Liver (tissue), 8 donors: ENCODE measurements at regions not wholly inside any gene's neighbourhood (a gene's known extent, or its start where the extent isn't known, plus 50 kb on each side); places are given as distances from the start of the nearest gene placed in this dataset.

ENCODE experiments used
- DNase-seq: peaks from one replicate; pipeline ENCODE4 v3.0.0-alpha.2; 2017; ENCODE audit warnings: low spot score
- H3K27ac ChIP-seq, 2 donors: one replicate each; pipeline ENCODE4 v1.7.0; 2013; ENCODE audit warnings: inconsistent platforms in 2 of 2, low read length in 2 of 2, control low read depth in 1 of 2, low read depth in 1 of 2, mild to moderate bottlenecking in 1 of 2
- H3K27me3 ChIP-seq, 4 donors: one replicate each; pipeline versions ENCODE4 v1.6.1 to v1.7.0; 2013; ENCODE audit warnings: low read length in 3 of 4, inconsistent platforms in 1 of 4, mild to moderate bottlenecking in 1 of 4, moderate library complexity in 1 of 4; ENCODE audit not compliant: control insufficient read depth in 4 of 4, insufficient read depth in 4 of 4
- H3K36me3 ChIP-seq, 4 donors: one replicate each; pipeline versions ENCODE4 v1.6.1 to v1.7.0; 2013; ENCODE audit warnings: low read length in 3 of 4, mild to moderate bottlenecking in 3 of 4, low read depth in 1 of 4, moderate library complexity in 1 of 4; ENCODE audit not compliant: control insufficient read depth in 4 of 4, insufficient read depth in 3 of 4
- H3K4me1 ChIP-seq, 4 donors: one replicate each; pipeline versions ENCODE4 v1.6.1 to v1.7.0; 2013; ENCODE audit warnings: low read length in 3 of 4, mild to moderate bottlenecking in 3 of 4, moderate library complexity in 1 of 4; ENCODE audit not compliant: control insufficient read depth in 4 of 4, insufficient read depth in 4 of 4
- H3K4me3 ChIP-seq, 3 donors: one replicate each; pipeline versions ENCODE4 v1.6.1 to v1.7.0; 2013; ENCODE audit warnings: low read length in 3 of 3, control low read depth in 1 of 3, low read depth in 1 of 3, mild to moderate bottlenecking in 1 of 3
- H3K9ac ChIP-seq, 2 donors: one replicate each; pipeline ENCODE4 v1.7.0; 2013; ENCODE audit warnings: low read length in 2 of 2, mild to moderate bottlenecking in 2 of 2, moderate library complexity in 2 of 2, control low read depth in 1 of 2, low read depth in 1 of 2
- H3K9me3 ChIP-seq, 4 donors: one replicate each; pipeline versions ENCODE4 v1.6.1 to v1.7.0; 2013; ENCODE audit warnings: low read length in 3 of 4; ENCODE audit not compliant: control insufficient read depth in 4 of 4
- ATF3 ChIP-seq: IDR thresholded peaks from 2 replicates; pipeline ENCODE4 v1.6.1; 2016; ENCODE audit warnings: antibody characterized with exemption
- CTCF ChIP-seq: fragments of 150-350 bp; IDR thresholded peaks from 2 replicates; pipeline ENCODE4 v1.5.1; 2017; ENCODE audit warnings: improper control_type of control experiment, low read depth, low read length; ENCODE audit not compliant: missing input control
- EGR1 ChIP-seq, 2 donors: IDR thresholded peaks; 2 replicates each; pipeline ENCODE4 v1.6.1; 2016 to 2018; ENCODE audit warnings: antibody characterized with exemption in 2 of 2, low read depth in 2 of 2
- FOXA1 ChIP-seq: IDR thresholded peaks from 2 replicates; pipeline ENCODE4 v1.6.1; 2016; ENCODE audit warnings: antibody characterized with exemption
- FOXA2 ChIP-seq: IDR thresholded peaks from 2 replicates; pipeline ENCODE4 v1.6.1; 2016; ENCODE audit warnings: antibody characterized with exemption
- GABPA ChIP-seq, 2 donors: IDR thresholded peaks in 1 of 2; conservative IDR thresholded peaks in 1 of 2; 2 replicates each; pipeline ENCODE4 v1.6.1; 2016; ENCODE audit warnings: antibody characterized with exemption in 2 of 2, mild to moderate bottlenecking in 1 of 2, moderate library complexity in 1 of 2
- HNF4A ChIP-seq, 2 donors: conservative IDR thresholded peaks; 2 replicates each; pipeline ENCODE4 v1.6.1; 2016; ENCODE audit warnings: antibody characterized with exemption in 2 of 2, mild to moderate bottlenecking in 2 of 2
- HNF4G ChIP-seq: IDR thresholded peaks from 2 replicates; pipeline ENCODE4 v1.6.1; 2016; ENCODE audit warnings: antibody characterized with exemption
- JUND ChIP-seq, 2 donors: IDR thresholded peaks; 2 replicates each; pipeline ENCODE4 v1.6.1; 2016; ENCODE audit warnings: antibody characterized with exemption in 2 of 2
- MAX ChIP-seq: IDR thresholded peaks from 2 replicates; pipeline ENCODE4 v1.6.1; 2016; ENCODE audit warnings: antibody characterized with exemption
- NR2F2 ChIP-seq: IDR thresholded peaks from 2 replicates; pipeline ENCODE4 v1.6.1; 2016; ENCODE audit warnings: antibody characterized with exemption
- RAD21 ChIP-seq, 2 donors: IDR thresholded peaks; 2 replicates each; pipeline ENCODE4 v1.6.1; 2016; ENCODE audit warnings: antibody characterized with exemption in 2 of 2, mild to moderate bottlenecking in 2 of 2
- REST ChIP-seq: IDR thresholded peaks from 2 replicates; pipeline ENCODE4 v1.6.1; 2016; ENCODE audit warnings: antibody characterized with exemption, mild to moderate bottlenecking
- RXRA ChIP-seq, 2 donors: IDR thresholded peaks; 2 replicates each; pipeline ENCODE4 v1.6.1; 2017 to 2018; ENCODE audit warnings: antibody characterized with exemption in 2 of 2, mild to moderate bottlenecking in 1 of 2
- SP1 ChIP-seq: IDR thresholded peaks from 2 replicates; pipeline ENCODE4 v1.6.1; 2018; ENCODE audit warnings: antibody characterized with exemption, mild to moderate bottlenecking
- TAF1 ChIP-seq: conservative IDR thresholded peaks from 2 replicates; pipeline ENCODE4 v1.6.1; 2016; ENCODE audit warnings: antibody characterized with exemption, mild to moderate bottlenecking
- YY1 ChIP-seq: IDR thresholded peaks from 2 replicates; pipeline ENCODE4 v1.6.1; 2016; ENCODE audit warnings: antibody characterized with exemption, mild to moderate bottlenecking
- ZBTB33 ChIP-seq: IDR thresholded peaks from 2 replicates; pipeline ENCODE4 v1.6.1; 2016; ENCODE audit warnings: antibody characterized with exemption
- WGBS: extraction: QIAGEN DNeasy Blood & Tissue Kit; methylation state at CpG from one replicate; pipeline ENCODE4 v1.1.7; 2013; 5-methylcytosine and 5-hydroxymethylcytosine counted together
- donor health status: healthy.
- donor health status: healthy.
- donor health status: healthy.
- donor health status: healthy.
- donor health status: healthy.

GRCh38 chr3:165443664-165444063, 247.5 kb upstream of the SLITRK3 start:
- no peaks in the 10 kb centered on the region for H3K4me1 ChIP-seq
- no peaks in the 10 kb centered on the region for H3K36me3 ChIP-seq
- no peak overlapping the region for H3K4me3 ChIP-seq
- no peak for DNase-seq
- 94% methylated on average over 1 of the region's 1 CpG for WGBS
- H3K9ac ChIP-seq = no peak overlapping the region
- H3K27ac ChIP-seq = no peak overlapping the region
- H3K9me3 ChIP-seq = no peaks in the 10 kb centered on the region
- no peak for TF ChIP-seq RAD21 (IDR thresholded peaks at IDR 0.05)
- TF ChIP-seq NR2F2 = no peak
- no peak for TF ChIP-seq FOXA2
- TF ChIP-seq CTCF = no peak
- TF ChIP-seq TAF1 = no peak
- no peak for TF ChIP-seq REST
- no peak for TF ChIP-seq SP1
- TF ChIP-seq HNF4G = no peak
- TF ChIP-seq MAX = no peak
- no peak for TF ChIP-seq HNF4A (conservative IDR thresholded peaks at IDR 0.05)
- TF ChIP-seq JUND (IDR thresholded peaks at IDR 0.05) = no peak
- TF ChIP-seq ZBTB33 = no peak
- TF ChIP-seq RXRA (IDR thresholded peaks at IDR 0.05) = no peak
- TF ChIP-seq FOXA1 = no peak
- TF ChIP-seq EGR1 (IDR thresholded peaks at IDR 0.05; ENCODE audit: low read depth in 2 of 2) = no peak
- TF ChIP-seq YY1 = no peak
- TF ChIP-seq GABPA (IDR thresholded peaks at IDR 0.05 in 1 of 2, conservative IDR thresholded peaks at IDR 0.05 in 1 of 2) = no peak
- no peaks in the 10 kb centered on the region for H3K27me3 ChIP-seq

- Histone ChIP-seq H3K27ac (no peak overlapping the region), H3K4me1 (no peaks in the 10 kb centered on the region), H3K36me3 (no peaks in the 10 kb centered on the region), H3K9me3 (no peaks in the 10 kb centered on the region), H3K9ac (no peak overlapping the region), H3K27me3 (no peaks in the 10 kb centered on the region), H3K4me3 (no peak overlapping the region)
- DNase-seq = no peak
- TF ChIP-seq ATF3 (no peak), YY1 (no peak), TAF1 (no peak), RAD21 (IDR thresholded peaks at IDR 0.05) (no peak), FOXA2 (no peak), SP1 (no peak), FOXA1 (no peak), GABPA (IDR thresholded peaks at IDR 0.05 in 1 of 2, conservative IDR thresholded peaks at IDR 0.05 in 1 of 2) (no peak)
These were observed 245.9 kb upstream of the SLITRK3 start for GRCh38 chr3:165442061-165442460.
